Left lobe of liver (tissue), 2 donors: ENCODE measurements at regions not wholly inside any gene's neighbourhood (a gene's known extent, or its start where the extent isn't known, plus 50 kb on each side); places are given as distances from the start of the nearest gene placed in this dataset.
"Not testable (repeated sequence)": the region's sequence is repeated elsewhere in the genome, so short reads cannot be mapped to it uniquely, and the experiment has no call there.

Experiments
- ATAC-seq: fragments of 200-7000 bp; cut with Tn5 transposase; one replicate; pipeline ENCODE4 v1.9.1; 2020; ENCODE audit warnings: mild to moderate bottlenecking, moderate library complexity
- DNase-seq: peaks from one replicate; pipeline ENCODE4 v3.0.0-alpha.2; 2020; ENCODE audit warnings: low spot score
- donor health status: DM: no; HTN: no; CAD: no; lungs with moderate emphysema.
- donor health status: DM: no; HTN: yes; CAD: no.

GRCh38 chr1:244291236-244292201, 160.2 kb downstream of the ADSS2 start:
- no peak for ATAC-seq
- DNase-seq, result no peak

- ATAC-seq, result no peak
- no peak for DNase-seq
Measured at GRCh38 chr1:244294599-244295224, 157.0 kb downstream of the ADSS2 start.

- DNase-seq (no peak), ATAC-seq (no peak)
Measured at GRCh38 chr1:244296003-244296402, 155.7 kb downstream of the ADSS2 start.

GRCh38 chr1:244296447-244296846, 155.3 kb downstream of the ADSS2 start:
- no peak for DNase-seq
- ATAC-seq, result peak; percentile 28

- DNase-seq (no peak), ATAC-seq (no peak)
Measured at GRCh38 chr1:244297087-244297486, 154.6 kb downstream of the ADSS2 start.

- DNase-seq (no peak), ATAC-seq (no peak)
Measured at GRCh38 chr1:244297616-244298015, 154.1 kb downstream of the ADSS2 start.

- not testable (repeated sequence) for DNase-seq, ATAC-seq
Measured at GRCh38 chr1:244300029-244300375, 151.7 kb downstream of the ADSS2 start.

- ATAC-seq, result no peak
Measured at GRCh38 chr1:244301595-244302130, 150.0 kb downstream of the ADSS2 start.

GRCh38 chr1:244302876-244303609, 148.7 kb downstream of the ADSS2 start:
- ATAC-seq, result no peak
- no peak for DNase-seq

More at GRCh38 chr1:244301595-244302130, 150.0 kb downstream of the ADSS2 start:
- no peak for DNase-seq

- no peak for DNase-seq
- no peak for ATAC-seq
Measured at GRCh38 chr1:244303610-244303969, 148.1 kb downstream of the ADSS2 start.

- no peak for DNase-seq
- no peak for ATAC-seq
Measured at GRCh38 chr1:244304156-244304555, 147.6 kb downstream of the ADSS2 start.

- no peak for ATAC-seq
- no peak for DNase-seq
Measured at GRCh38 chr1:244304656-244305055, 147.1 kb downstream of the ADSS2 start.

GRCh38 chr1:244305776-244306341, 145.8 kb downstream of the ADSS2 start:
- no peak for DNase-seq

GRCh38 chr1:244306544-244306943, 145.2 kb downstream of the ADSS2 start:
- no peak for ATAC-seq
- no peak for DNase-seq

More at GRCh38 chr1:244305776-244306341, 145.8 kb downstream of the ADSS2 start:
- ATAC-seq, result no peak

- not testable (repeated sequence) for DNase-seq
Measured at GRCh38 chr1:244309191-244309590, 142.5 kb downstream of the ADSS2 start.

GRCh38 chr1:244311784-244312532, 139.8 kb downstream of the ADSS2 start:
- no peak for DNase-seq
- ATAC-seq, result no peak

More at GRCh38 chr1:244309191-244309590, 142.5 kb downstream of the ADSS2 start:
- not testable (repeated sequence) for ATAC-seq

- ATAC-seq (no peak), DNase-seq (no peak)
Measured at GRCh38 chr1:244313346-244313745, 138.4 kb downstream of the ADSS2 start.

GRCh38 chr1:244314921-244315559, 136.7 kb downstream of the ADSS2 start:
- ATAC-seq, result no peak

GRCh38 chr1:244315996-244316395, 135.7 kb downstream of the ADSS2 start:
- no peak for DNase-seq
- ATAC-seq, result no peak

More at GRCh38 chr1:244314921-244315559, 136.7 kb downstream of the ADSS2 start:
- no peak for DNase-seq
